ENCODE measurements at regions not wholly inside any gene's neighbourhood (a gene's known extent, or its start where the extent isn't known, plus 50 kb on each side); places are given as distances from the start of the nearest gene placed in this dataset.
"Not testable (repeated sequence)": the region's sequence is repeated elsewhere in the genome, so short reads cannot be mapped to it uniquely, and the experiment has no call there.

- H3K27ac ChIP-seq (ENCODE audit: extremely low read depth, low read depth, low read length); H3K9ac ChIP-seq (ENCODE audit: insufficient read depth in 1 of 2, low read depth in 2 of 2, low read length in 2 of 2); H2AFZ ChIP-seq (ENCODE audit: low read depth, low read length); H3K9me1 ChIP-seq (ENCODE audit: control insufficient read depth, insufficient read depth, low read length); H3K79me2 ChIP-seq (ENCODE audit: control insufficient read depth, insufficient read depth, low read length); H3K4me3 ChIP-seq; intact Hi-C loops (cut with micrococcal nuclease); H3K9me3 ChIP-seq (replicated peaks; ENCODE audit: control insufficient read depth, insufficient read depth, low read depth, low read length); H3K4me1 ChIP-seq (replicated peaks in 1 of 2; ENCODE audit: control insufficient read depth in 2 of 2, insufficient read depth in 2 of 2, low read length in 2 of 2); H4K20me1 ChIP-seq (replicated peaks; ENCODE audit: control insufficient read depth, insufficient read depth, low read length); in situ Hi-C loops (cut with MboI); DNase-seq (ENCODE audit: extremely low read depth in 1 of 4, low spot score in 3 of 4); H3K36me3 ChIP-seq (ENCODE audit: control insufficient read depth, insufficient read depth, low read length); BruUV-seq (replicated peaks); ATAC-seq; FAIRE-seq; CTCF ChIA-PET (ENCODE audit: low intra/inter-chr PET ratio); H3K27me3 ChIP-seq (ENCODE audit: control insufficient read depth in 2 of 2, insufficient read depth in 2 of 2, low read length in 2 of 2); H3K4me2 ChIP-seq (ENCODE audit: insufficient read depth, low read length); POLR2A ChIA-PET: not testable (repeated sequence)
Observed at GRCh38 chr7:54315955-54316354, 226.2 kb upstream of the VSTM2A start.

GRCh38 chr7:54326592-54327167 lies 215.5 kb upstream of the VSTM2A start:
- H3K27ac ChIP-seq (ENCODE audit: extremely low read depth, low read depth, low read length): no peak overlapping the region
- FAIRE-seq (no peak), DNase-seq (ENCODE audit: extremely low read depth in 1 of 4, low spot score in 3 of 4) (no peak), ATAC-seq (no peak)
- ChIA-PET POLR2A (no interaction called here), CTCF (ENCODE audit: low intra/inter-chr PET ratio) (no interaction called here)
- H3K9ac ChIP-seq (ENCODE audit: insufficient read depth in 1 of 2, low read depth in 2 of 2, low read length in 2 of 2): no peak overlapping the region
- WGBS (ENCODE audit: insufficient coverage, low coverage, missing lambda C conversion rate): 3% methylated on average over 3 of the region's 3 CpGs
- H2AFZ ChIP-seq (ENCODE audit: low read depth, low read length): no peak overlapping the region
- no peaks in the 10 kb centered on the region for H4K20me1 ChIP-seq (replicated peaks; ENCODE audit: control insufficient read depth, insufficient read depth, low read length)
- no peak overlapping the region for H3K4me3 ChIP-seq
- in situ Hi-C loops (cut with MboI) (no loop called here), intact Hi-C loops (cut with micrococcal nuclease) (no loop called here)
- H3K79me2 ChIP-seq (ENCODE audit: control insufficient read depth, insufficient read depth, low read length): no peaks in the 10 kb centered on the region
- H3K4me1 ChIP-seq (replicated peaks in 1 of 2; ENCODE audit: control insufficient read depth in 2 of 2, insufficient read depth in 2 of 2, low read length in 2 of 2): no peaks in the 10 kb centered on the region
- no peaks in the 10 kb centered on the region for H3K36me3 ChIP-seq (ENCODE audit: control insufficient read depth, insufficient read depth, low read length)
- H3K4me2 ChIP-seq (ENCODE audit: insufficient read depth, low read length): no peak overlapping the region
- H3K9me3 ChIP-seq (replicated peaks; ENCODE audit: control insufficient read depth, insufficient read depth, low read depth, low read length): no peaks in the 10 kb centered on the region
- BruUV-seq (replicated peaks): no TSS peak
- no peaks in the 10 kb centered on the region for H3K9me1 ChIP-seq (ENCODE audit: control insufficient read depth, insufficient read depth, low read length)
- H3K27me3 ChIP-seq (ENCODE audit: control insufficient read depth in 2 of 2, insufficient read depth in 2 of 2, low read length in 2 of 2): no peaks in the 10 kb centered on the region
- TF ChIP-seq GABPA (tag; conservative IDR thresholded peaks at IDR 0.05; ENCODE audit: low read depth) (no peak), THAP12 (CRISPR knock-in tag; IDR thresholded peaks at IDR 0.05) (no peak), PTTG1 (tag; IDR thresholded peaks at IDR 0.05; ENCODE audit: low read depth) (no peak), FOXM1 (IDR thresholded peaks at IDR 0.05; ENCODE audit: low read depth) (no peak), FOXM1 (CRISPR knock-in tag; IDR thresholded peaks at IDR 0.05; ENCODE audit: low read depth) (no peak), ARID1B (IDR thresholded peaks at IDR 0.05) (no peak), HBP1 (CRISPR knock-in tag; IDR thresholded peaks at IDR 0.05) (no peak), TFAM (CRISPR knock-in tag; conservative IDR thresholded peaks at IDR 0.05) (no peak)
